ENCODE measurements at regions not wholly inside any gene's neighbourhood (a gene's known extent, or its start where the extent isn't known, plus 50 kb on each side); places are given as distances from the start of the nearest gene placed in this dataset.

- no peak for DNase-seq
- no peaks in the 10 kb centered on the region for H3K9me2 ChIP-seq (ENCODE audit: insufficient read depth)
- no peak overlapping the region for H3K4me3 ChIP-seq
- no peaks in the 10 kb centered on the region for H3K9me3 ChIP-seq (ENCODE audit: insufficient read depth, low read depth)
- no peak overlapping the region for H2AFZ ChIP-seq
- TF ChIP-seq CTCF (conservative IDR thresholded peaks at IDR 0.05) (no peak), EZH2 (IDR thresholded peaks at IDR 0.05; ENCODE audit: low read depth) (no peak)
- no peaks in the 10 kb centered on the region for H3K4me1 ChIP-seq (replicated peaks; ENCODE audit: insufficient read depth)
- no peaks in the 10 kb centered on the region for H4K20me1 ChIP-seq (ENCODE audit: insufficient read depth)
- no peaks in the 10 kb centered on the region for H3K36me3 ChIP-seq (ENCODE audit: low read depth)
- BruUV-seq (replicated peaks) = no TSS peak
- POLR2A ChIA-PET (ENCODE audit: unreplicated experiment) = no interaction called here
- CTCF ChIA-PET = no interaction called here
- intact Hi-C loops (cut with micrococcal nuclease; ENCODE audit: unreplicated experiment) = no loop called here
- H3K4me2 ChIP-seq = no peak overlapping the region
- H3F3A ChIP-seq (ENCODE audit: insufficient read depth, low read depth) = no peaks in the 10 kb centered on the region
- H3K27me3 ChIP-seq (ENCODE audit: insufficient read depth, low read depth) = no peaks in the 10 kb centered on the region
- no peaks in the 10 kb centered on the region for H3K79me2 ChIP-seq (ENCODE audit: low read depth)
- no peak overlapping the region for H3K27ac ChIP-seq
Measured at GRCh38 chr10:108861181-108861754, 1062.0 kb downstream of the XPNPEP1 start.

- Histone ChIP-seq H2AFZ (no peak overlapping the region), H3K9me2 (ENCODE audit: insufficient read depth) (no peaks in the 10 kb centered on the region), H3K27ac (no peak overlapping the region), H3K9me3 (ENCODE audit: insufficient read depth, low read depth) (no peaks in the 10 kb centered on the region), H3K79me2 (ENCODE audit: low read depth) (no peaks in the 10 kb centered on the region), H3K27me3 (ENCODE audit: insufficient read depth, low read depth) (no peaks in the 10 kb centered on the region), H3F3A (ENCODE audit: insufficient read depth, low read depth) (no peaks in the 10 kb centered on the region), H3K4me2 (no peak overlapping the region), H4K20me1 (ENCODE audit: insufficient read depth) (no peaks in the 10 kb centered on the region), H3K36me3 (ENCODE audit: low read depth) (no peaks in the 10 kb centered on the region), H3K4me3 (no peak overlapping the region), H3K4me1 (replicated peaks; ENCODE audit: insufficient read depth) (no peaks in the 10 kb centered on the region)
- intact Hi-C loops (cut with micrococcal nuclease; ENCODE audit: unreplicated experiment) = no loop called here
- ChIA-PET POLR2A (ENCODE audit: unreplicated experiment) (no interaction called here), CTCF (no interaction called here)
- TF ChIP-seq CTCF (conservative IDR thresholded peaks at IDR 0.05) = no peak
- TF ChIP-seq EZH2 (IDR thresholded peaks at IDR 0.05; ENCODE audit: low read depth) = no peak
- DNase-seq = no peak
- no TSS peak for BruUV-seq (replicated peaks)
Measured at GRCh38 chr10:108852211-108852610, 1071.1 kb downstream of the XPNPEP1 start.

- H4K20me1 ChIP-seq (ENCODE audit: insufficient read depth) = no peaks in the 10 kb centered on the region
- H3K9me3 ChIP-seq (ENCODE audit: insufficient read depth, low read depth) = no peaks in the 10 kb centered on the region
- ChIA-PET CTCF (no interaction called here), POLR2A (ENCODE audit: unreplicated experiment) (no interaction called here)
- no peaks in the 10 kb centered on the region for H3K36me3 ChIP-seq (ENCODE audit: low read depth)
- H3K79me2 ChIP-seq (ENCODE audit: low read depth) = no peaks in the 10 kb centered on the region
- H3K9me2 ChIP-seq (ENCODE audit: insufficient read depth) = no peaks in the 10 kb centered on the region
- no peak overlapping the region for H3K4me3 ChIP-seq
- intact Hi-C loops (cut with micrococcal nuclease; ENCODE audit: unreplicated experiment) = no loop called here
- no peaks in the 10 kb centered on the region for H3F3A ChIP-seq (ENCODE audit: insufficient read depth, low read depth)
- no peak for DNase-seq
- H3K4me1 ChIP-seq (replicated peaks; ENCODE audit: insufficient read depth) = no peaks in the 10 kb centered on the region
- H3K27ac ChIP-seq = no peak overlapping the region
- TF ChIP-seq CTCF (conservative IDR thresholded peaks at IDR 0.05) = no peak
- TF ChIP-seq EZH2 (IDR thresholded peaks at IDR 0.05; ENCODE audit: low read depth) = no peak
- no peak overlapping the region for H2AFZ ChIP-seq
- H3K4me2 ChIP-seq = no peak overlapping the region
- H3K27me3 ChIP-seq (ENCODE audit: insufficient read depth, low read depth) = no peaks in the 10 kb centered on the region
- BruUV-seq (replicated peaks) = no TSS peak
Measured at GRCh38 chr10:108850138-108850854, 1073.0 kb downstream of the XPNPEP1 start.

Data from PC-9 (cell line).